ENCODE measurements at regions not wholly inside any gene's neighbourhood (a gene's known extent, or its start where the extent isn't known, plus 50 kb on each side); places are given as distances from the start of the nearest gene placed in this dataset.

GRCh38 chr9:32117291-32117690, 267.2 kb upstream of the ACO1 start:
- Histone ChIP-seq H3K9me3 (ENCODE audit: control insufficient read depth, insufficient read depth, low read depth, low read length) (no peaks in the 10 kb centered on the region), H3K4me3 (ENCODE audit: low read depth, low read length) (no peak overlapping the region), H3K36me3 (ENCODE audit: control insufficient read depth in 2 of 2, insufficient read depth in 1 of 2, low read length in 2 of 2) (no peaks in the 10 kb centered on the region), H3K27ac (ENCODE audit: extremely low read depth, low read depth, low read length) (no peak overlapping the region), H3K4me1 (ENCODE audit: control insufficient read depth, insufficient read depth, low read length) (no peaks in the 10 kb centered on the region)
- CTCF ChIA-PET: interaction anchor here (0.7 kb wide), 1 partner anchor 80 kb away, joined by 3 read pairs; no protein-coding TSS in a partner anchor
- POLR2A ChIA-PET: no interaction called here
- no peak for TF ChIP-seq ZNF202 (tag by site-specific recombination; IDR thresholded peaks at IDR 0.05; ENCODE audit: borderline replicate concordance)
- TF ChIP-seq ZNF280C (tag by site-specific recombination; IDR thresholded peaks at IDR 0.05): no peak
- TF ChIP-seq ZNF2 (tag by site-specific recombination; IDR thresholded peaks at IDR 0.05): no peak
- no peak for TF ChIP-seq ZBTB44 (tag by site-specific recombination; IDR thresholded peaks at IDR 0.05)
- no peak for TF ChIP-seq ZBTB7A (tag by site-specific recombination; IDR thresholded peaks at IDR 0.05; ENCODE audit: low read depth)
- TF ChIP-seq ZNF324 (tag by site-specific recombination; IDR thresholded peaks at IDR 0.05): no peak
- no peak for TF ChIP-seq ZBTB10 (tag by site-specific recombination; IDR thresholded peaks at IDR 0.05)
- no peak for TF ChIP-seq ZNF335 (tag by site-specific recombination; conservative IDR thresholded peaks at IDR 0.05)
- no peak for TF ChIP-seq HOXC10 (CRISPR knock-in tag; IDR thresholded peaks at IDR 0.05)
- no peak for TF ChIP-seq ZNF610 (tag by site-specific recombination; IDR thresholded peaks at IDR 0.05; ENCODE audit: borderline replicate concordance)
- no peak for TF ChIP-seq ZBTB11 (tag by site-specific recombination; conservative IDR thresholded peaks at IDR 0.05; ENCODE audit: low read depth)
- no peak for TF ChIP-seq KLF17 (tag by site-specific recombination; IDR thresholded peaks at IDR 0.05)
- TF ChIP-seq ZNF266 (tag by site-specific recombination; IDR thresholded peaks at IDR 0.05; ENCODE audit: low read depth): no peak
- no peak for TF ChIP-seq REPIN1 (tag by site-specific recombination; IDR thresholded peaks at IDR 0.05; ENCODE audit: low read depth)
- TF ChIP-seq ZNF146 (tag by site-specific recombination; IDR thresholded peaks at IDR 0.05): no peak
- no peak for TF ChIP-seq ZNF239 (tag by site-specific recombination; IDR thresholded peaks at IDR 0.05)
- no peak for TF ChIP-seq ZNF112 (tag by site-specific recombination; IDR thresholded peaks at IDR 0.05)
- no peak for TF ChIP-seq ZNF174 (tag by site-specific recombination; IDR thresholded peaks at IDR 0.05)
- TF ChIP-seq GLI2 (tag by site-specific recombination; IDR thresholded peaks at IDR 0.05; ENCODE audit: borderline replicate concordance, low read depth): no peak

Measured in HEK293 (cell line).